NCI-H226 (cell line): ENCODE measurements at regions not wholly inside any gene's neighbourhood (a gene's known extent, or its start where the extent isn't known, plus 50 kb on each side); places are given as distances from the start of the nearest gene placed in this dataset.
A peak's percentile ranks its signal among the peaks of the same experiment; 100 is the strongest.

ENCODE experiments used
- DNase-seq: peaks from one replicate; pipeline ENCODE4 v3.0.0-alpha.2; 2015

DNA sequence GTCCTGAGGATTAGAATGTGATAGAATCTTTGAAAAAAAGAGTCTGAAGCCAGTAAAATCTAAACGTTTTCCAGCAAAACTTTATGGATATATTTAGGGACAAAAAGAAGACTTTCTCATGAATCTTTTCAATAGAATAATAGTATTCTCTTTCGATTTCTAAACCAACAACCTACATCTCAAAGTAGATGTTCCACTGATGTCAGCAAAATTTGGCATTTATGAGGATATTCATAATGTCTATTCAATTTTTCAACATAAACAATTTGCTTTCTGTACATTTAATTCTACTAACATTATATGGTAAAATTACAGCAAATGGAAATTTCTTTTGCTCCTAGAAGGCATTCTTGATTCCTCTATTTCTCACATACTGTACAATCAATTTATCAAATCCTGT lies 886.5 kb downstream of the CENPC start:
- no peak for DNase-seq

- no peak for DNase-seq
Measured at GRCh38 chr4:66655505-66655904, 889.8 kb downstream of the CENPC start.

GRCh38 chr4:66653937-66654336 lies 891.4 kb downstream of the CENPC start:
- no peak for DNase-seq

GRCh38 chr4:66649236-66649635 lies 896.1 kb downstream of the CENPC start:
- no peak for DNase-seq

GRCh38 chr4:66647926-66648325 lies 897.4 kb downstream of the CENPC start:
- no peak for DNase-seq

DNA sequence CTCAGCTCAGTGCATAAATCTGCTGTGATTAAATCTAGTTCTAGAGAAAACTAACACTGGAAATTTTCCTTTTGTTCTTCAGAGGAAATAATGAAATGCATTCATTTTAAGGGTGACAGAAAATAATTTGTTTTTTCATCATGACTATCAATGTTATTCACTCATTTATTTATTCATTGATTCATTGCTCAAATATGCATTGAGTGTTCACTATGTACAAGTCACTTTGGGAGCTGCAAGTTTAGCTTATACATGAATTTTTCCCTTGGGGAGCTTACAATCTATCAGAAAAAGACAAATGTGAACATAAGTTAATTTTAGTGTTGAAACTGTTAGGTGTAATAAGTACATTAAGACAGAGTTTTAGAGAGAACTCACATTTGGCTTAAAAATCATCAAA lies 897.8 kb downstream of the CENPC start:
- DNase-seq = no peak

- DNase-seq = no peak
Measured at GRCh38 chr4:66640233-66640990, 904.9 kb downstream of the CENPC start.

GRCh38 chr4:66639361-66639760 lies 905.9 kb downstream of the CENPC start:
- DNase-seq = no peak

- no peak for DNase-seq
Measured at GRCh38 chr4:66636349-66636748, 909.0 kb downstream of the CENPC start.

- no peak for DNase-seq
Measured at GRCh38 chr4:66633477-66633876, 911.8 kb downstream of the CENPC start.

- no peak for DNase-seq
Measured at GRCh38 chr4:66629927-66630326, 915.4 kb downstream of the CENPC start.

GRCh38 chr4:66628146-66628545 lies 917.2 kb downstream of the CENPC start:
- DNase-seq = no peak

GRCh38 chr4:66625480-66625879 lies 919.8 kb downstream of the CENPC start:
- no peak for DNase-seq

DNA sequence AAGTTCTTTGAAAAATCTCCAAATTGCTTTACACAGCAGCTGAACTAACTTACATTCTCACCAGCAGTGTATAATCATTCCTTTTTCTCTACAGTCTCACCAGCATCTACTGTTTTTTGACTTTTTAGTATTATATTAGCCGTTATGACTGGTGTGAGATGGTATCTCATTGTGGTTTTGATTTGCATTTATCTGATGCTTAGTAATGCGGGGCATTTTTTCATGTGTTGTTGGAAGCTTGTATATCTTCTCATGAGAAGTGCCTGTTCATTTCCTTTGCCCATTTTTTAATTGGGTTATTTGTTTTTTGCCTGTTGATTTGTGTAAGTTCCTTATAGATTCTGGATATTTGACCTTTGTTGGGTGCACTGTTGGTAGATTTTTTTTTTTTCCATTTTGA lies 931.7 kb downstream of the CENPC start:
- no peak for DNase-seq

DNA sequence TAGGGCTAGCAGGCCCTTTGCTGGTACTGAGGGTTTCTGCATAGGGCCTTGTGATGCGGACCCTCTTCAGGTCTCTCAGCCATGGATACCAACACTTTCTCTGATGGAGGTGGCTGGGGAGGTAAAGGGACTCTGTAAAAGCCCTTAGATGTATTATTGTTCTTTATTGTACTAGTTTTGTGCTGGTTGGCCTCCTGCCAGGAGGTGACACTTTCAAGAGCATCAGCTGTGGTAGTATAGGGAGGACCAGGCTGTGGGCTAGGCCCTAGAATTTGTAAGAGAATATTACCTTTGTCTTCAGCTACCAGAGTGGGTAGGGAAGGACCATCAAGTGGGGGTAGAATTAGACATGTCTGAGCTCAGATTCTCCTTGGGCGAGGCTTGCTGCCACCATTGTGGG lies 936.3 kb downstream of the CENPC start:
- DNase-seq = no peak

DNA sequence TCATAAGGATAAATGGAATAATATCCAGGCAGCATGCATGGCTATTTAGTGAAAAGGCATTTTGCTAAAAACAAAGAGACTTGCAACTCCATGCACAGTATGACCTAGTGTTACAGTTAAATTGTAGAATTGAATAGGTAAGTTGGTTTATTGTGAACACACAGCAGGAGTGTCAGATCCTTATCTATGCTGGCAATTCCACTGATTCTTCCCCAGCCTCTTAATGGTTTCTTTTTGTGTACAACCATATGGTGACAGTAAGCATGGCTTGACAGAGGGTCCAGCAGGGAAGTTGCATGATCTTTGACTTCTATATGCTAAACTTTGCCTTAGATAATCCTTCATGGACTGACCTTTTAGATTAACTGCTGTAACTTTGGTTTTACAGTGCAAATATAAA lies 936.6 kb upstream of the EPHA5 start:
- no peak for DNase-seq

GRCh38 chr4:66606215-66606614 lies 935.9 kb upstream of the EPHA5 start:
- DNase-seq = no peak

DNA sequence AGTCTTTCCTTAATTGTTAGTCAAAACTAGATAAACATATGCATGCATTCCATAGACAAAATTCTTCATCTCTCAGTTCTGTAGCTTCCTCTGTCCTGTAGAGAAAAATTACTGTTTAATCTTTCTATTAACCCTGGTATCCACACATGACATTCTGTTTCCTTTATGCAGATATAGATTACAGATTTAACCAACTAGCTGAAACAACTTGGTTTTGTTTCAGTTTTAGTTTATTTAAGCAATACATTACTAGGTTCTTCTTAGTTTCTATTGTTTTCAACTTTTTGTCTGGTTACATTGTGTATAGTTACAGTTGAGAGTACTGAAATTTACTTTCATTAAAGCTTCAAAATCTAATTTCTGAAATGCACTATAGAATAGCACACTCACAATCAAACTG lies 933.9 kb upstream of the EPHA5 start:
- DNase-seq = no peak

- no peak for DNase-seq
Measured at GRCh38 chr4:66602622-66603021, 932.3 kb upstream of the EPHA5 start.

- no peak for DNase-seq
Measured at GRCh38 chr4:66591968-66592367, 921.7 kb upstream of the EPHA5 start.

DNA sequence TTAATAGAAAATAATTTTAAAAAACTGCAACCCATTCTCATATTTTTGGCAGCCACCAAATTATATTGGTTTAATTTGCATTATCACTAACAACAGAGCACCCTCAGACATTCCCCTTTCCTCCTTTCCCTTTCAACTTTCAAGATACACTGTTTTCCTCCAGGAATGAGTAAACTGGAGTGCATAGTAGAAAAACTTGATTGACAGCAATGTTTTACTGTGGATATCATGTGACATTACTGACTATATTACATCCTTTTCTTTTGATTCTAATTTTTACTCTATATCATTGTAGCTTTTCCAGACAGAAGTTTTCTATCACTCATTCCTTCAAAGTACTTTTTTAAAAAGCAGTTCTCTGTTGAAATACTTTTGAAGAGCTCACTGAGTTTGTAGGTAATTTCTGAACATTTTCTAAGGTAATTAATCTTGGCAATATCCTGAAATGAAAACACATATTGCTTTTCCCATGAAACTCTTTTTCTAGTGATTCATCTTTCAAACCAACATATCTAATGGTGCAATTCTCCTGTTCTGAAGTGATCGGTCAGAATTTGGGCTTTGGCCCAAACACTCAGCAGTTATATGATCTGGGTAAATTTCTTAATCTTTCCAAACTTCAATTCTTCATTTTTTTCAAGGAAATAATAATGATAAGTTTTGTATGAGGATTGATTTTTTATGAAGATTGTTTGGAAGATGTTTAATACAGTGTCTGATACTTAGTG lies 920.4 kb upstream of the EPHA5 start:
- DNase-seq = peak; percentile 3

DNA sequence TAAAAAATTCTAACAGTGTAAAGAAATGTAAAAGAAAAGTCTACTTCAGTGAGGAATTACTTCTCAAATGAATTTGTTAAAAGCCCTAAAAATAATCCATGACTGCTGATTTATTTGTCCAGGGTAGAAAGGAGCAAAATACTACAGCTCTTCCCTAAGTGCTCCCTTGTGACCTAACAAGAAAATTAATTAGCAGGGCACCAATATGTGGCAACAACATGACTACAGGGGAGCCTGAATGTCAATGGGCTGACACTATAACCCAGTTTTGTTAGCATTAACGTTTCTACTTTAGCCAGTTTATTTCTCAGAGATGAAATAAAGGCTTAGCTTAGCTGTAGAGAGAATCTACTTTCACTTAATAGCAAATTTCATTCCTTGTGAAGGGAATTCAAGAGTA lies 918.9 kb upstream of the EPHA5 start:
- DNase-seq = no peak

DNA sequence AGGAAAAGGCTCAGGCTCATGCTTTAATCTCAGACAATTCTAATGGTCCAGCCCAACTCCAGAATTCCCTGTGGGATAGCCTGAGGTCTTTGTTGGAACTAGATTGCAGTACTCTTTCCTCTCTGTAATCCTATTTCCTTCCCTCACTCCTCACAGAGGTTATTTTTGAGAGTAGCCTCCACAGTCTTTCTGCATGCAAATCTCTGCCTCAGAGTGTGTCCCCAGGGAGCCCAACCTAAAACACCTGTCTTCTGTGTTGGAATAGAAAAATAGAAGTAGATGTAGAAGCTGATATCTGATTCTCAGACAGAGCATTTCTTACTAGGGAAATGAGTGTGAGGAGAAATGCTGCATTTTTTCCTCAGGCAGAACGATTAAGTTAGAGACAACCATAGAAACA lies 915.5 kb upstream of the EPHA5 start:
- DNase-seq = no peak

- DNase-seq = no peak
Measured at GRCh38 chr4:66577922-66578321, 907.6 kb upstream of the EPHA5 start.
